GM23338 (cell line): ENCODE measurements at regions not wholly inside any gene's neighbourhood (a gene's known extent, or its start where the extent isn't known, plus 50 kb on each side); places are given as distances from the start of the nearest gene placed in this dataset.

Source experiments
- ATAC-seq: fragments of 200-7000 bp; cut with Tn5 transposase; 3 replicates; pipeline ENCODE4 v1.9.1; 2020
- DNase-seq: peaks from one replicate; pipeline ENCODE4 v3.0.0-alpha.2; 2015; ENCODE audit warnings: low spot score
- H2AFZ ChIP-seq: fragments of 200-600 bp; sonication (generic); 2 replicates; pipeline ENCODE4 v1.8.0; 2016; ENCODE audit warnings: antibody characterized with exemption, mild to moderate bottlenecking, moderate library complexity
- H3F3A ChIP-seq: fragments of 200-600 bp; sonication (generic); replicated peaks from 2 replicates; pipeline ENCODE4 v1.8.0; 2017; ENCODE audit warnings: antibody characterized with exemption, mixed run types, low read depth
- H3K27ac ChIP-seq: fragments of 200-600 bp; sonication (generic); 2 replicates; pipeline ENCODE4 v1.6.1; 2016; ENCODE audit warnings: low read depth
- H3K27me3 ChIP-seq: fragments of 200-600 bp; sonication (generic); 2 replicates; pipeline ENCODE4 v1.8.0; 2016; ENCODE audit warnings: mild to moderate bottlenecking, mixed run types, moderate library complexity; ENCODE audit not compliant: insufficient read depth
- H3K36me3 ChIP-seq: fragments of 200-600 bp; sonication (generic); 2 replicates; pipeline ENCODE4 v1.8.0; 2016; ENCODE audit warnings: mild to moderate bottlenecking; ENCODE audit not compliant: insufficient read depth
- H3K4me1 ChIP-seq: fragments of 200-600 bp; sonication (generic); 2 replicates; pipeline ENCODE4 v1.8.0; 2016; ENCODE audit warnings: mild to moderate bottlenecking, moderate library complexity; ENCODE audit not compliant: insufficient read depth
- H3K4me2 ChIP-seq: fragments of 200-600 bp; sonication (generic); 2 replicates; pipeline ENCODE4 v1.7.1; 2017; ENCODE audit warnings: mixed run types
- H3K4me3 ChIP-seq: fragments of 200-600 bp; sonication (generic); 2 replicates; pipeline ENCODE4 v1.6.1; 2016; ENCODE audit warnings: mixed run types
- H3K79me2 ChIP-seq: fragments of 200-600 bp; sonication (generic); replicated peaks from 2 replicates; pipeline ENCODE4 v1.8.0; 2017; ENCODE audit warnings: mild to moderate bottlenecking; ENCODE audit not compliant: insufficient read depth
- H3K9me2 ChIP-seq: fragments of 200-600 bp; sonication (generic); 2 replicates; pipeline ENCODE4 v1.8.0; 2017; ENCODE audit not compliant: insufficient read depth
- H4K20me1 ChIP-seq: fragments of 200-600 bp; sonication (generic); replicated peaks from 2 replicates; pipeline ENCODE4 v1.8.0; 2017; ENCODE audit warnings: mild to moderate bottlenecking; ENCODE audit not compliant: insufficient read depth
- H3K27ac Mint-ChIP-seq: 2 replicates; pipeline ENCODE4 v1.8.0; 2020; ENCODE audit warnings: inconsistent platforms, mild to moderate bottlenecking, moderate library complexity, mixed read lengths
- H3K27me3 Mint-ChIP-seq: 3 replicates; pipeline ENCODE4 v1.8.0; 2022; ENCODE audit warnings: low read depth, mild to moderate bottlenecking, moderate library complexity, mixed read lengths, inconsistent platforms; ENCODE audit not compliant: insufficient read depth, poor library complexity
- H3K36me3 Mint-ChIP-seq: 3 replicates; pipeline ENCODE4 v1.8.0; 2021; ENCODE audit warnings: low read depth, mild to moderate bottlenecking, inconsistent platforms, moderate library complexity, mixed read lengths
- H3K4me1 Mint-ChIP-seq: 3 replicates; pipeline ENCODE4 v1.8.0; 2020; ENCODE audit warnings: mild to moderate bottlenecking, inconsistent platforms, mixed read lengths
- H3K4me3 Mint-ChIP-seq: 3 replicates; pipeline ENCODE4 v1.8.0; 2021; ENCODE audit warnings: moderate library complexity, mild to moderate bottlenecking, inconsistent platforms, mixed read lengths
- H3K9me3 Mint-ChIP-seq: 3 replicates; pipeline ENCODE4 v1.8.0; 2020; ENCODE audit warnings: moderate library complexity, mild to moderate bottlenecking, inconsistent platforms, mixed read lengths
- CREB1 ChIP-seq: fragments of 250-450 bp; sonication (Bioruptor Pico); IDR thresholded peaks from 2 replicates; pipeline ENCODE4 v1.5.0; 2020; ENCODE audit warnings: low read depth, mild to moderate bottlenecking, moderate library complexity
- CTCF ChIP-seq, 2 experiments: fragments of 200-600 bp in 1 of 2; sonication (generic) in 1 of 2; conservative IDR thresholded peaks; 2 replicates each; pipeline versions ENCODE4 v1.5.1 to v1.6.1; 2016 to 2017; ENCODE audit warnings: antibody characterized with exemption in 2 of 2, low read depth in 2 of 2, mild to moderate bottlenecking in 2 of 2, moderate library complexity in 1 of 2
- EZH2 ChIP-seq: fragments of 200-600 bp; sonication (generic); IDR thresholded peaks from one replicate; pipeline ENCODE4 v1.8.0; 2017; ENCODE audit warnings: antibody characterized with exemption, mild to moderate bottlenecking, low read depth; ENCODE audit not compliant: unreplicated experiment
- EZH2phosphoT487 ChIP-seq: fragments of 200-600 bp; sonication (generic); IDR thresholded peaks from one replicate; pipeline ENCODE4 v1.8.1; 2018; ENCODE audit warnings: antibody characterized with exemption; ENCODE audit not compliant: unreplicated experiment
- JUNB ChIP-seq: IDR thresholded peaks from one replicate; pipeline ENCODE4 v1.6.1; 2016; ENCODE audit warnings: antibody characterized with exemption; ENCODE audit not compliant: unreplicated experiment
- NANOG ChIP-seq: IDR thresholded peaks from 2 replicates; pipeline ENCODE4 v1.6.1; 2016; ENCODE audit warnings: antibody characterized with exemption, borderline replicate concordance
- POLR2AphosphoS5 ChIP-seq: IDR thresholded peaks from 2 replicates; pipeline ENCODE4 v1.6.1; 2016; ENCODE audit warnings: antibody characterized with exemption, low read depth
- REST ChIP-seq: IDR thresholded peaks from one replicate; pipeline ENCODE4 v1.6.1; 2018; ENCODE audit warnings: antibody characterized with exemption; ENCODE audit not compliant: unreplicated experiment
- STAT1 ChIP-seq: IDR thresholded peaks from one replicate; pipeline ENCODE4 v1.6.1; 2016; ENCODE audit warnings: antibody characterized with exemption; ENCODE audit not compliant: unreplicated experiment
- ZNF114 ChIP-seq: fragments of 250-450 bp; sonication (Bioruptor Pico); IDR thresholded peaks from 2 replicates; pipeline ENCODE4 v1.5.0; 2020; ENCODE audit warnings: mild to moderate bottlenecking, moderate library complexity
- ZNF331 ChIP-seq: fragments of 250-450 bp; sonication (Bioruptor Pico); IDR thresholded peaks from 2 replicates; pipeline ENCODE4 v1.5.0; 2020; ENCODE audit warnings: low read depth, mild to moderate bottlenecking, moderate library complexity
- TF ChIP-seq, protein P1 (sequence below): IDR thresholded peaks from 2 replicates; pipeline ENCODE4 v1.6.1; 2016; ENCODE audit warnings: antibody characterized with exemption
- TF ChIP-seq, protein P2 (sequence below): fragments of 250-450 bp; sonication (Bioruptor Pico); IDR thresholded peaks from 2 replicates; pipeline ENCODE4 v1.5.0; 2020; ENCODE audit warnings: mild to moderate bottlenecking, moderate library complexity

DNA sequence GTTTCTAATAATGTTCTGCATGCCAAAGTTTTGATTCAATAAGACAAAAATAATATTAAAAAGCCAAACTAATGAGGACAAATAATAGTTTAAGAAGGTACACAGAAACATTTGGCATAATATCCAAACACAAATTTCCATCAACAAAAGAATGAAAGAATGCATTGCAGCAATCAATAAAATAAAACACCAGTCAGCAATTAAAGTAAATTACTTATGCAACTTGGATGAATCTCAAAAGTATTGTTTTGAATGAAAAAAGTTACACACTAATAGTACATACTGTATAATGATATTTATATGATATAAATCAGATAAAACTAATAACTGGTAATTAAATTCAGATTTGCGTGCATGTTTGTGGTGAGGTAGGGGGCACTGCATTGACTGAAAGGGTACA lies 285.5 kb upstream of the PCDH10 start:
- no peaks in the 10 kb centered on the region for H3K36me3 Mint-ChIP-seq
- H3K4me1 Mint-ChIP-seq, result peaks cover 3% of the 10 kb centered on the region; the same call in 1 of the 3 replicates
- ATAC-seq (no peak), DNase-seq (no peak)
- no peaks in the 10 kb centered on the region for H3K27me3 ChIP-seq
- H3K79me2 ChIP-seq, result no peaks in the 10 kb centered on the region
- H3K27ac Mint-ChIP-seq, result no peak overlapping the region
- 0 out of 2 replicates have a peak, but pooled peaks cover 6% of the 10 kb centered on the region for H3K9me2 ChIP-seq
- H3K27me3 Mint-ChIP-seq, result no peaks in the 10 kb centered on the region
- H2AFZ ChIP-seq, result no peak overlapping the region
- no peak overlapping the region for H3K4me3 ChIP-seq
- H3F3A ChIP-seq, result no peaks in the 10 kb centered on the region
- H3K4me1 ChIP-seq, result no peaks in the 10 kb centered on the region
- H3K9me3 Mint-ChIP-seq, result no peaks in the 10 kb centered on the region; the same call in 2 of the 3 replicates
- H3K4me3 Mint-ChIP-seq, result no peak overlapping the region
- H3K4me2 ChIP-seq, result no peak overlapping the region
- no peak for TF ChIP-seq JUNB
- TF ChIP-seq, protein P1, sequence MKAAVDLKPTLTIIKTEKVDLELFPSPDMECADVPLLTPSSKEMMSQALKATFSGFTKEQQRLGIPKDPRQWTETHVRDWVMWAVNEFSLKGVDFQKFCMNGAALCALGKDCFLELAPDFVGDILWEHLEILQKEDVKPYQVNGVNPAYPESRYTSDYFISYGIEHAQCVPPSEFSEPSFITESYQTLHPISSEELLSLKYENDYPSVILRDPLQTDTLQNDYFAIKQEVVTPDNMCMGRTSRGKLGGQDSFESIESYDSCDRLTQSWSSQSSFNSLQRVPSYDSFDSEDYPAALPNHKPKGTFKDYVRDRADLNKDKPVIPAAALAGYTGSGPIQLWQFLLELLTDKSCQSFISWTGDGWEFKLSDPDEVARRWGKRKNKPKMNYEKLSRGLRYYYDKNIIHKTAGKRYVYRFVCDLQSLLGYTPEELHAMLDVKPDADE, result no peak
- TF ChIP-seq CREB1 (CRISPR knock-in tag), result no peak
- no peak for TF ChIP-seq ZNF114
- no peak for TF ChIP-seq ZNF331
- TF ChIP-seq CTCF (conservative IDR thresholded peaks at IDR 0.05; ENCODE audit: low read depth in 2 of 2), result no peak
- TF ChIP-seq, protein P2, sequence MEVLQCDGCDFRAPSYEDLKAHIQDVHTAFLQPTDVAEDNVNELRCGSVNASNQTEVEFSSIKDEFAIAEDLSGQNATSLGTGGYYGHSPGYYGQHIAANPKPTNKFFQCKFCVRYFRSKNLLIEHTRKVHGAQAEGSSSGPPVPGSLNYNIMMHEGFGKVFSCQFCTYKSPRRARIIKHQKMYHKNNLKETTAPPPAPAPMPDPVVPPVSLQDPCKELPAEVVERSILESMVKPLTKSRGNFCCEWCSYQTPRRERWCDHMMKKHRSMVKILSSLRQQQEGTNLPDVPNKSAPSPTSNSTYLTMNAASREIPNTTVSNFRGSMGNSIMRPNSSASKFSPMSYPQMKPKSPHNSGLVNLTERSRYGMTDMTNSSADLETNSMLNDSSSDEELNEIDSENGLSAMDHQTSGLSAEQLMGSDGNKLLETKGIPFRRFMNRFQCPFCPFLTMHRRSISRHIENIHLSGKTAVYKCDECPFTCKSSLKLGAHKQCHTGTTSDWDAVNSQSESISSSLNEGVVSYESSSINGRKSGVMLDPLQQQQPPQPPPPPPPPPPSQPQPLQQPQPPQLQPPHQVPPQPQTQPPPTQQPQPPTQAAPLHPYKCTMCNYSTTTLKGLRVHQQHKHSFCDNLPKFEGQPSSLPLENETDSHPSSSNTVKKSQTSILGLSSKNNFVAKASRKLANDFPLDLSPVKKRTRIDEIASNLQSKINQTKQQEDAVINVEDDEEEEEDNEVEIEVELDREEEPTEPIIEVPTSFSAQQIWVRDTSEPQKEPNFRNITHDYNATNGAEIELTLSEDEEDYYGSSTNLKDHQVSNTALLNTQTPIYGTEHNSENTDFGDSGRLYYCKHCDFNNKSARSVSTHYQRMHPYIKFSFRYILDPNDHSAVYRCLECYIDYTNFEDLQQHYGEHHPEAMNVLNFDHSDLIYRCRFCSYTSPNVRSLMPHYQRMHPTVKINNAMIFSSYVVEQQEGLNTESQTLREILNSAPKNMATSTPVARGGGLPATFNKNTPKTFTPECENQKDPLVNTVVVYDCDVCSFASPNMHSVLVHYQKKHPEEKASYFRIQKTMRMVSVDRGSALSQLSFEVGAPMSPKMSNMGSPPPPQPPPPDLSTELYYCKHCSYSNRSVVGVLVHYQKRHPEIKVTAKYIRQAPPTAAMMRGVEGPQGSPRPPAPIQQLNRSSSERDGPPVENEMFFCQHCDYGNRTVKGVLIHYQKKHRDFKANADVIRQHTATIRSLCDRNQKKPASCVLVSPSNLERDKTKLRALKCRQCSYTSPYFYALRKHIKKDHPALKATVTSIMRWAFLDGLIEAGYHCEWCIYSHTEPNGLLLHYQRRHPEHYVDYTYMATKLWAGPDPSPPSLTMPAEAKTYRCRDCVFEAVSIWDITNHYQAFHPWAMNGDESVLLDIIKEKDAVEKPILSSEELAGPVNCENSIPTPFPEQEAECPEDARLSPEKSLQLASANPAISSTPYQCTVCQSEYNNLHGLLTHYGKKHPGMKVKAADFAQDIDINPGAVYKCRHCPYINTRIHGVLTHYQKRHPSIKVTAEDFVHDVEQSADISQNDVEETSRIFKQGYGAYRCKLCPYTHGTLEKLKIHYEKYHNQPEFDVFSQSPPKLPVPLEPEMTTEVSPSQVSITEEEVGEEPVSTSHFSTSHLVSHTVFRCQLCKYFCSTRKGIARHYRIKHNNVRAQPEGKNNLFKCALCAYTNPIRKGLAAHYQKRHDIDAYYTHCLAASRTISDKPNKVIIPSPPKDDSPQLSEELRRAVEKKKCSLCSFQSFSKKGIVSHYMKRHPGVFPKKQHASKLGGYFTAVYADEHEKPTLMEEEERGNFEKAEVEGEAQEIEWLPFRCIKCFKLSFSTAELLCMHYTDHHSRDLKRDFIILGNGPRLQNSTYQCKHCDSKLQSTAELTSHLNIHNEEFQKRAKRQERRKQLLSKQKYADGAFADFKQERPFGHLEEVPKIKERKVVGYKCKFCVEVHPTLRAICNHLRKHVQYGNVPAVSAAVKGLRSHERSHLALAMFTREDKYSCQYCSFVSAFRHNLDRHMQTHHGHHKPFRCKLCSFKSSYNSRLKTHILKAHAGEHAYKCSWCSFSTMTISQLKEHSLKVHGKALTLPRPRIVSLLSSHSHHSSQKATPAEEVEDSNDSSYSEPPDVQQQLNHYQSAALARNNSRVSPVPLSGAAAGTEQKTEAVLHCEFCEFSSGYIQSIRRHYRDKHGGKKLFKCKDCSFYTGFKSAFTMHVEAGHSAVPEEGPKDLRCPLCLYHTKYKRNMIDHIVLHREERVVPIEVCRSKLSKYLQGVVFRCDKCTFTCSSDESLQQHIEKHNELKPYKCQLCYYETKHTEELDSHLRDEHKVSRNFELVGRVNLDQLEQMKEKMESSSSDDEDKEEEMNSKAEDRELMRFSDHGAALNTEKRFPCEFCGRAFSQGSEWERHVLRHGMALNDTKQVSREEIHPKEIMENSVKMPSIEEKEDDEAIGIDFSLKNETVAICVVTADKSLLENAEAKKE (CRISPR knock-in tag), result no peak
- TF ChIP-seq NANOG, result no peak
- TF ChIP-seq REST, result no peak
- no peak for TF ChIP-seq POLR2AphosphoS5
- no peak for TF ChIP-seq EZH2phosphoT487
- TF ChIP-seq EZH2, result no peak
- TF ChIP-seq STAT1, result no peak
- no peak overlapping the region for H3K27ac ChIP-seq
- H3K36me3 ChIP-seq, result no peaks in the 10 kb centered on the region
- no peaks in the 10 kb centered on the region for H4K20me1 ChIP-seq
